COLO668 (cell line): ENCODE measurements at regions not wholly inside any gene's neighbourhood (a gene's known extent, or its start where the extent isn't known, plus 50 kb on each side); places are given as distances from the start of the nearest gene placed in this dataset.
A peak's percentile ranks its signal among the peaks of the same experiment; 100 is the strongest.

ENCODE experiments used
- DNase-seq: peaks from one replicate; lab custom pipeline; 2025; ENCODE audit not compliant: unreplicated experiment; lab: John Stamatoyannopoulos, UW

DNA sequence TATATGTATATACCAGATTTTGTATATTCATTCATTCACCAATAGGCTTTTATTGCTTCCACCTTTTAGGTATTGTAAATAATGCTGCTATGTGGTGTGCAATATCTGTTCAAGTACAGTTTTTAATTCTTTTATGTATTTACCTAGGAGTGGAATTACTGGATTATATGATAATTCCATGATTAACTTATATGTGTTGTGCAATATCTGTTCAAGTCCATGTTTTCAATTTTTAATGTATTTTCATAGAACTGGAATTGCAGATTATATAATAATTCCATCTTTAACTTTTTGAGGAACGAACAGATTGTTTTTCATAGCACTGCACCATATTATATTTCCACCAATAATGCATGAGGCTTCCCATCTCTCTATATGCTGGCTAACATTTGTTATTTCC lies 50.6 kb upstream of the L3MBTL4 start:
- DNase-seq, result no peak

DNA sequence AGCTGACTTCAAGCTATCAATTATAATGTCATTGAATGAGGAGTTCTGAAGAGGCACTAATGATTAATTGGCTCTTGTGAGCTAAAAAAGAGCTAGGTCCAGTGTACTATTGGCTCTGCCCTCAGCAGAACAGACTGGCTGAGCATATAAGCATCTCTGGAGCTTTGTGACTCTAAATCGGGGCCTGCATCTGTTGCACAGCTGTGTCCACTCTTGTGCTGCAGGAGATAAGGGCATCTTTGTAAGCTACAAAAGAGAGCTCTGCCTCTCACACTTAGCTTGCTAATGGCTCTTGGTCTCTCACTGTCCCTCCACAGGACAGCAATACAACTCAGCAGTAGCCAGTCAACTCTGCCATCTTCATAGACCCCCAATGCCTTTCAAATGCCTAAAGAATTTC lies 61.5 kb upstream of the L3MBTL4 start:
- DNase-seq, result no peak

DNA sequence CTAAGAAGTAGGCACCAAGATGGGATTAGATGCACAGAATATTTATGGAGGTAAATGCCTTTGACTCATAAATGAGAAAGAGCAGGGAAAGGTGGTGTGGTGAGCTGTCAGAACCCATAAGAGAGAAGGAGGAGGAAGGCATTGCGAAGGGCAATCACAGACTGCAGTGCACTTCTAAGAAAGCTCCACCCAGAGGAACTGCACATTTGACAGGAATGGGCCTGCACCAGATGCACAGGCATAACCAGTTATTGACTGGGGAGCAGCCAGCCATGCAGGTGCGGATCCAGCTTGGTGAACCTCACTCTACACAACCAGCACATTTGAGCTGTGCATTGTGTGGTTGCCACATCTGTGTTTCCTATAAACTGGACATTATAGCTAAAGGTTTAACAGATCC lies 62.2 kb upstream of the L3MBTL4 start:
- no peak for DNase-seq

DNA sequence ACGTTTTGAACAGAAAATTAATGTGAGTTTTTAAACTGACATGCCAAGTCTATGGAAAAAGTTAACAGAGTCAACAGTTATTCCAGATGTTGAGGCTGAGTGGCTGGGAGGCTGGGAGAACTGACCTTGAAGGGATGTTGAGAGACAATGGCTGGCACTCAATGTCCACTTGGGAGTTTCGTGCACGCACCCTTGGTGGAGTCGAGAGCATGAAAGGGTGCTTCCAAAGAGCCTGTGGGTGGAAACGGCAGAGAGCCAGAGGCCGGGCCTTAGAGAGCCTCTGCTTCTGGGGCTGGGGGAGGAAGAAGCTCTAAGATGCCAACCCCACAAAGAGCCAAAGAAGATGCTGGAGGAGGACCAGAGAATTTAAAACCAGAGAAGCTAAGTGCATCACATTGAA lies 63.4 kb upstream of the L3MBTL4 start:
- no peak for DNase-seq

DNA sequence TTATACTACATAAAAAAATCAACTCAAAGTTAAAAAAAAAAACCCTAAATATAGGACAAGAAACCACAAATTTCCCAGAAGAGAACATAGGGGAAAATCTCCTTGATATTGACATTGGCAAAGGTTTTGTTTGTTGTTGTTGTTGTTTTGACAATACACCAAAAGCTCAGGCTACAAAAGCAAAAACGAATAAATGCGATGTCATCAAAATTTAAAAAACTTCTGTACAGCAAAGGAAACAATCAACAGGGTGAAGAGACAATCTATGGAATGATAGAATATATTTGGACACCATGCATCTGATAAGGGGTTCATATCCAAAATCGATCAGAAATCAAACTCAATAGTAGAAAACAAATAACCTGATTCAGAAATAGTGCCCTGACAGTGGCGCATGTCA lies 65.0 kb upstream of the L3MBTL4 start:
- DNase-seq, result no peak

DNA sequence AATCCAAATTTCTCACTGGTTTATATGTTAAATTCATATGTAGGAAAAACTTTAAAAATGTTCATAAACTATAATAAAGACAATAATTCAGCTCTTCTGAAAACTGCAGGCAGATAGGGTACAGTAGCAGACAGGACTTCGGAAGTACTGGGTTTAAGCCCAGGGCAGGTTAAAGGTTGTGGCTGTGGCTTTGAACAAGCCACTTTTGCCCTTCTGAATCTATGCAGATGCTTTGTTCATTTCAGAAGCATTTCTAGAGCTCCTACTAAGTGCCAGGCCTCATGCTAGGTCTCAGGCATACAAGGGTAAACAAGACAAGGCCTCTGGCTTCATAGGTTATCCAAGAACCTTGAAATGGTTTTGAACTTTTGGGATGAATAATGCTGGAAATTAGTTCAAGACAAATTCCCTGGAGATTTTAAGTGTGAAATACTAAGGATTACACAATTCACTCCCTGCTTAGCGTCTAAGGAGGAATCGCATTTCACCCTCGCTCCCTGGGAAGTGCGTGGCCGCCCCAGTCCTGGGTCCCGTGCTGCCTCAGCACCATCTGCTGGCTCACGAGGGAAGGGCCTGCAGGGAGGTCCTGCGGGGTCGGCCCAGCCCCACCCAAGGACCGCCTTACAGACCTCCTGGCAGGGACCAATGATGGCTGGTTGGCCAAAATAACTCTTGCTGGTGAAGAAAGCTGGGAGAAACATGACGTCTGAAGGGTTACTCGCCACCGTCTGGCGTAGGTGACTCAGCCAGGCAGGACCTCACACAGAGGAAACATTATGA lies 67.7 kb upstream of the L3MBTL4 start:
- peak; percentile 23 for DNase-seq

DNA sequence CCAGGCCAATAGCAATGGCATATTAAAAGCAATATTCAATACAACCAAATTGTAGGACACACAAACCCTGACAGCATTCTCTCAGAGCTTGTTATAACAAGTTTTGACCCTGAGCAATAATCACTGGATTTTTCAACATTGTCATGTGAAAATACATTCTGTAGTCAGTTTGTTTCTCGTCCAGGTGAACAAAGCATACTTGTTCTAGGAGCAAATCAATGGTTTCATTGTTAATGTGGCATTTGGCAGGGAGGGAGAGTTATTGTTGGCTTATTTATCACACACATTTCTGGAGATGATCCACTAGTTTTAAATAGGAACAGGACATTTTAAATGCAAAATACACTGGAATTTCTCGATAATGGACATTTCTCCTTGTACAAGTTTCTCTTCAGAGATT lies 69.9 kb upstream of the L3MBTL4 start:
- no peak for DNase-seq

DNA sequence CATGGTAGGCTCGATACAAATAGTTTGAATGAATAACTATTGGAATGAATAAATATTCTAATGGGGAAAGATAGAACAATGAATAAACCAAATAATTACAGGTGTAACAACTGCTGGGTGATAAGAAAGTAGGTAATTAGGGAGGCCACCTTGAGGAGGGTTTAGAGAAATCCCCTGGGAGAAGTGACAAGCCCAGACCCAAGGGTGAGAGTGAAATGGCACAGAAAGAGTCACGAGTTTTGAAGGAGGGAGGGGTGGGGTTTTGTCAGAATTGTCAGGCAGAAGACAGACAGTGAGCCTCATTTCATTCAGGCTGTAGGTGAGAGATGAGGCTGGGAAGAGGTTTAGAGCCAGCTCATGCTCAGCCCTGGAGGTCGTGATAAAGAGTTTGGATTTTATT lies 71.6 kb upstream of the L3MBTL4 start:
- no peak for DNase-seq

DNA sequence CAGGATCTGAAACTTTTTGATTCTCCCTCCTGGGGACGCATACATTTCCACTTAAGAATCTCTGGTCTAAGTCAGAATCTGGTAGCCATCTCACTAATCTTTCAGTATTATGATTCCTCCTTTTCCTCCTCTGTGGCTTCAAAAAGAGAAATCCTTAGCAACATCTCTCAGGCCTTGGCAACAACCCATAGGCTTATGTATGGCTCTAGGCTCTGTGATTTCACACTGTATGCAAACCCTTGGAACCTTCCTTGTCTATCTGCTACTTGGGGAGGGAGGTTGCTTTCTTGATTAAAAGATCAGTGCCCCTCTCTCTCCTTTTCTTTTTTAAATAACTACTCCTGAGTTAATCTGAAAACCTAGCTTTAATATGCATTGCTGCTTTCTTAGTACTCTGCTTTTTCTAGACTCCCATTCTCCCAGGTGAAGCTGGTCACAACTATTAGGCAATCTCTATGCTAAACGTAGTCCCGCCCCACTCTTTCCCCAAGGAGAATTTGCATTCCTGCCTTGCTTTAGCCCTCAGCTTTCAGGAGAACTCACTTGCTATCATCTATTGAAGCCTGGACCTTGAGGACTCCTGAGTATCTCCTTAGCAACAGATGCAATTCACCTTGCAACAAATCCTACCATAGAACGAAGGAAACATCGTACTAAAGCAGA lies 72.2 kb upstream of the L3MBTL4 start:
- no peak for DNase-seq

DNA sequence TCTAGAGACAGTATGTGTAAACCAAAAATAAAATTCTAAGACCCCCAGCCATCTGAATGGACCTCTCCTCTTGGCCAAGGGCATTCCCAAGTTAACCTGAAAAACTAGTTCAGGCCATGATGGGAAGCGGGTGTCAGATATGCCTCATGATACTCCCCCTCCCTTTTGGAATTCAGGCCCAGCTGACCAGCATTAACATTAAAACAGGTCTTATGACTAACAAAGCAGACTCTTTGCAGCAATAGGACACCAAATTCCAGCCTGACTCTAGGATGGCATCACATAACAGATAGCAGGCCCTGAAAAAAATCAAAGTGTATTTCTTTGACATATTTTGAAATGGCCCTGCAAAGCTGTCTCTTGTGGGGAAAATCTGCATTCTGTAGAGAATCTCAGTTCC lies 73.3 kb upstream of the L3MBTL4 start:
- DNase-seq, result no peak

DNA sequence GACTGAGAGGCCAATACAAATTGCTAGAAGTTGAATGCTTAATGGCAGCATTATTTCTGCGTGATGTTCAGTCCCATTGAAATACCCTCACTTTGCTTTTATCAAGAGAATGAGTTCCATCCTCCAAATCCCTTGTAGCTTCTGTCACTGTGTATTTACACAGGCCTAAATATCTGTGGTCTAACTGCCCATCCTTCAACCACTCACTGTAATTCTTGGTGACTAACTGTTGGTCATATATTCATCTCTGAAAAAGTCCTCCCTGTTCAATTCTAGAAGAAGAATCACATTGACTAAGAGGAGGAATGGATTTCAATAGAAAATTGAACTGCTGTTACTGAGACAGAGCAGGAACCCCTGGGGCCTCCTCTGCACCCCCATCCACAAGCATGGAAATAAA lies 74.2 kb upstream of the L3MBTL4 start:
- no peak for DNase-seq

DNA sequence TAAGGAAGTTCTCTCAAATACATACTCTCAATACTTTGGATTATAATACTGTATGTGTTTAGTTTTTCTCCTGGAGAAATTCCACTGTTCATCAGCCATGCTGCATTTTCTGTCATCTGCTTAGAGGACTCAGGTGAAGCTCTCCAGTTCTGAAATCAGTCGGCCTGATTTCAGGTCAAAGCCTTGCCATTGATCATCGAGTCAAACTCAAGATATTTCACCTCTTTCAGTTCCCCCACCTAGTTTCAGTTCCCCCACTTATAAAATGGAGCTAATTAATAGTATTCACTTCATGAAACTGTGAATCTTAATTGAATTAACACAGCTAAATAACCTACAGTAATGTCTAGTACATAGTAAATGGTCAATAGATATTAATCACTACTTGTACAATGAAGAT lies 75.3 kb upstream of the L3MBTL4 start:
- DNase-seq, result no peak

DNA sequence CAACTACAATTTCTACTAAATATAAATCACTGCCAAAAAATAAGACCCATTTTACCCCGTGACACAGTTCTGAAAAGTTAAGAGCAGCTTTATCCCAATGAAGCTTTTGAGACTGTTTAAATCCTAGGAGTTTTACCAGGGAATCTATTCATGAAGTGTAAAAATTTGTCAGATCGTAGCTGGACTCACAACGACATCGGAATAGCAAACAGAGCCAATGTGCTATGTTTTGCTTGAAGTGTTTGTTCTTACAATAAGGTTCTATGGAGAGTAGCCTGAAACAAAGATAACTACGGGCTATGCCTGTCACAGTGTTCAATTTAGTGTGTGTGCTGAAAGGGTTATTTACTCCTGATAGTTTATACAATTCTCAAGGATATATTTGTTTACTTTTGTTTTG lies 78.5 kb upstream of the L3MBTL4 start:
- DNase-seq, result no peak

DNA sequence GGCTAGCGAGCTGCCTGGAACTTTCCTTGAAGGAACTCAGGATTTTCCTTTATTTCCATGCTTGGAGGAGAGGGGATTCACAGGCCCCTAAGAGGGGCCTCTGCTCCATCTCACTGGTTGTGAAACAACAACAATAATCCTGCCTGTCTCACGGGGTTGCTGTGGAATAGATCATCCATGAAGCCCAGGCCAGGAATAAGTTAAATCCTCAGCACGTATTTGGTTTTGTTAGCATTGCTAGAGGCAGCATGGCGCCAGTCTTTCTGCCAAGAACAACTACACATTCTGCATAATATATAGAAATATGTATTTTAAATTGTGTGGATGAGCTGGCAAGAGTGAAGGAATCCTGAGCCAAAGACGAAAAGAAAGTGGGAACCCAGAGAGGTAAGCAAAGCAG lies 80.8 kb upstream of the L3MBTL4 start:
- no peak for DNase-seq

DNA sequence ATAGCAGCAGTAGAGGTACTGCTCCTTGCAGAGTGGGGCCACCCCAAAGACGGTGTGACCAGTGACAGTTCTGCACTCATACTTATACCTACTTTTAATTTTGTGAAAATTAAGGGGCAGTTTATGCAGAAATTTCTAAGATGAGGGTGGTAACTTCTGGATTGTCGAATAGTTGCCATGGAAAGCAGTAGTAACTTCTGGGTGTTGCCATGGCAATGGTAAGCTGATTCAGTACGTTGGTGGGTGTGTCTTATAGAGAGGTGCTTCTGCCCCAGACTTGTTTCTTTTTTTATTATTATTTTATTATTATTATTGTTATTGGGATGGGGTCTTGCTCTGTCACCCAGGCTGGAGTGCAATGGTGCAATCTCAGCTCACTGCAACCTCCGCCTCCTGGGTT lies 82.8 kb upstream of the L3MBTL4 start:
- DNase-seq, result no peak

DNA sequence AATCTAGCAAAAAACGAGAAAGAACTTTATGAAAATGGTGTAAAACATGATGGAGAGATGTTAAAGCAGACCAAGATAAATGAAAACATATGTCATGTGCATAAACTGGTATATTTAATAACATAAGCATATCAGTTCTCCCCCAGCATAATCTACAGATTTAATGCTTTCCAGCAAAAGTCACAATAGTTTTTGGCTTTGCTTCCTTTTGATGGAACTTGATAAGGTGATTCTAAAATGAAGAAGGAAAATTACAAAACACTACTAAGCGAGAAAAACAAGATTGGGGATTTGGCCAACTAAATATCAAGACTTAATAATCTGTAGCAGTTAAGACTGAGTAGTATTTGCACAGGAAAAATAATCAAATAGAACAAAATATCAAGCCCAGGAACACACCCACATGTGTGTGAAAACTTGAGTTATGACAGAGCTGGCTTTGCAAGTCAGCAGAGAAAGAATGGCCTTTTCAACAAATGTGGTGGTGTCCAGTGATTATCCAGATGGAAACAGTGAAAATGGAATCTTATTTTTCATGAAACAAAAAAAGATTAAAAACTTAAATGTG lies 83.7 kb upstream of the L3MBTL4 start:
- DNase-seq, result no peak

DNA sequence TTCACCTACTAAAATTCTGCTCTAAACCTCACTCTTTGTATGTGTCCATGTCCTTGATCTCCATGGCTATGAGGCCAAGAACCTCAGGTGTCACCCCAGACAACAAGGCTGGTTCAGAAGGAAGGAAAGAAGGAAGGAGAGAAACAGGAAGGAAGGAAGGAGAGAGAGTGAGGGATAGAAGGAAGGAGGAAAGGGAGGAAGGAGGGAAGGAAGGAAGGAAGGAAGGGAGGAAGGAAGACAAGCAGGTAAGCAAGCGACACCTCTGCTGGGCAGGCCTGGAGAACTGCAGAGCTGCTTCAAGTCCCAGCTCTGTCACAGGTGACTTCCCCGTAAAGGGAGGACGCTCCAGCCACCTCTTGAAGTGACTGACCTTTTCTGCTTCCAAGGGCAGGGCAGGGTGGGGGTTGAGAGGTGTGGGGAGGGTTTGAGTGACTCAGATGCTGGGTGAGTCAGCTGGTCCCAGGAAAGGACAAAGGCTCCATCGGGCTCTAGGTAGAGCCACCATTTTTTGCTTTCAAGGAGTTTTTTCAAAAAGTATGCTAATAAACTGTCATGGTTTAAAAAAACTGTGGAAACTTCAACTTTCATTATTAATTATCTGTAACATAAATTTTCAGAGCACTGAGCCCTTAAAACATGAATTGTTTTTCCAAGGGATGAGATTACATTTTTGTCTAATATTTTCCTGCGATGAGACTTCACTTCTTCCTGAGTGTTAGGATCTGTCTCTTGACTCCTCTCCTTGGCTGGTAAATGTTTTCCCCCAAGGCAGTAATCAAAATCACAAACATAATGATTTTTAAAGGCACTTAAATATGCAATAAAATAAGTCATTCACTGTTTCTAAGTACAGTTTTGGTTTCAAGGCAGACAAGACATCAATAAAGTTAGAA lies 90.1 kb upstream of the L3MBTL4 start:
- no peak for DNase-seq

DNA sequence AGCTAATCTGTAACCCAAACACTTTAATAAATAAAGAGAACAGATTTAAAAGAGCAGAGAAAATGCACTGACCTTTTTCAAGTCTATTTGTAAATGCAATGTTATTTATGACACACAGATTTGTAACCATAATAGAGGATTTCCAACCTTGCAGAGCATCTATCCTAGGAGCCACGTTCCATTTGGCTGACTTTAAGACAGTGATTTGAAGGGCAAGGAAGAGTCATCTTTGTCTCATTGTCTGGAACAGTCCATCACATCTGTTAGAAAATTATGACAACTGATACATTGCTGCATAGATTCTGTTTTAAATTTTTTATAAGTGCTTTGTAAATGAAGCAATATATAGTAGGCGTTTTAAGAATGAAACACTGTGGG lies 90.8 kb upstream of the L3MBTL4 start:
- no peak for DNase-seq

DNA sequence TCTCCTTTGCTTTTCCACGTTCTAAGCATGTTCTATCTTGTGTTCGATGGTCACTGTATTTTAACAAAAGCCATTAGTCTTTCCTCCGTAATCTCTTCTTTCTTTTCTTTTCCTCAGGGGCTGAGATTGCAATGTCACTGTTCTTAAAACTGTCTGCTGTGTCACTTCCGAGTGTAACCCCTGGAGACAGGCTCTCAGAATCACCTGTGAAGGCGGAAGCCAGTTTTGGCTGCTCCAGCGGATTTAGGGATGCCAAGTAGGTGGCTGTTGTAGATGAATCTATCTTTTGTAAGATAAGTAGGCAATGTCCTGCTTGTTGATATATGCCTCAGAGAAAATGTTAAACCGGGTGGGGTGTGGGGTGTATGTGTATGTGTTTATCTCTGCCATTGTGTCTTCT lies 94.7 kb upstream of the L3MBTL4 start:
- no peak for DNase-seq

DNA sequence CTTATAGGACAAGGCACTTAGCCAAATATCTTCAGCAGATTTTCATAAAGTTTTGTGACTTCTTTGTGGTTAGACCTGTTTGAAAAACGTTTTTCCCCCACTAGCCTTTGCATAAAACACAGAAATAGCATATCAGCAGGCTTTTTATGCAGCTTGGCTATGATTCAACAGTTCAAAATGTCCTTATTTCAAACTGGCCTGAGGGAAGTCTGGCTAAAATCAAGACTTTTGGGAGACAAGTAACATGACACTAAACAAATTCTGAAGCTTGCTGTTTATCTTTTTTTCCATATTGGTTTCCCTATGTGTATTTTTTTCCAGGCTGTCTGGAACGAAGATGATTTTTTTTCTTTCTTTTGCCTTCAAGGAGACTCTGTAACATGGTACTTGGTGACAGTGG lies 95.1 kb upstream of the L3MBTL4 start:
- DNase-seq, result no peak

DNA sequence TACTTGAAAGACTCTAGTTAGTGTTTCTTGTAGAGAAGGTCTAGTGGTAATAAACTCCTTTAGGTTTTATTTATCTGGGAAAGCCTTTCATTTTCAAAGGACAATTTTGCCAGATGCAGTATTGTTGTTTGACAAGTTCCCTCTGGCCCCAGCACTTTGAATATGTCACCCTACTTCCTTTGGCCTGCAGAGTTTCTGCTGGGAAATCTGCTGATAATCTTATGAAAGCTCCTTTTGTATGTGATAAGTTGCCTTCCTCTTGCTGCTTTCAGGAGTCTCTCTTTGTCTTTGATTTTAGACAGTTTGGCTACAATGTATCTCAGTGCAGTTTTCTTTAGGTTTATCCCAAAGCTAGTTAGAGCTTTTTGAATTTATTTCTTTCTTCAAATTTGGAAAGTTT lies 106.2 kb upstream of the L3MBTL4 start:
- DNase-seq, result no peak
